GM12872 (cell line): ENCODE measurements at regions not wholly inside any gene's neighbourhood (a gene's known extent, or its start where the extent isn't known, plus 50 kb on each side); places are given as distances from the start of the nearest gene placed in this dataset.

Experiments used
- CTCF ChIP-seq: IDR thresholded peaks from 3 replicates; pipeline ENCODE4 v1.5.1; 2011; ENCODE audit warnings: low read depth, mild to moderate bottlenecking, low read length, moderate library complexity; ENCODE audit not compliant: insufficient read depth

GRCh38 chr10:128178302-128178958, 52.2 kb upstream of the MKI67 start:
- peak; percentile 75 for TF ChIP-seq CTCF

DNA sequence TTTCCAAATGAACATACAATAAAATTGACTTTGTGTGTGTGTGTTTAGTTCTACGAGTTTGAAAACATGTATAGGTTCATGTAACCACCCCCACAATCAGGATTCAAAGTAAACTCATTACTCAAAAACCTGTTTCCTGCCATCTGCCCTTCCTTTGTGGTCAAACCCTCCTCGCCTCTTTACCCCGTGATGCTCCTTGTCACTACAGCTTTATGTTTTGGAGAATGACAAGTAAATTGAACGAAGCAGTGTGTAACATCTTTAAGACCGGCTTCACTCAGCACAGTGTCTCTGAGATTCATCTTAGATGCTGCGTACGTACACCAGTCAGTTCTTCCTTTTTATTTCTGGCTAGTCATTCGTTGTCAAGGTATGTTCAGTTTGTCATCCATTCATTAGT, 54.6 kb upstream of the MKI67 start:
- TF ChIP-seq CTCF, result no peak

DNA sequence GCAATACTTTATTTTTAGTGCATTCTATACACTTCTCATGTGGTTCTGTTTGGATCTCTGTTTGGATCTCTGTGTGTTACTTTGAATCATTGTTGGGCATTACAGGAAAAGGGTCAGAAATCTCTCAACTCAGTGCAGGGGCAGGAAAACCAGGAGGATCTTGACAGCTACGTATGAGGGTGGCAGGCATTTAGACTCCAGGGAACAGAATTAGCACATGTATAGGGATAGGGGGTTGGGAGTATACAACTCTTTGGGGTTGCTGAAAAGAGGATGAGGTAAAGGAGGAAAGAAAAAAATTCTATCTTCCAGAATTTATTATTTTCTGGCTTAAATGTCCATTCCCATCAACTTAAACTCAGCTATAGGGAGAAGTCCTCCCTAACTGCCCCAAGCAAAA, 59.4 kb upstream of the MKI67 start:
- no peak for TF ChIP-seq CTCF

DNA sequence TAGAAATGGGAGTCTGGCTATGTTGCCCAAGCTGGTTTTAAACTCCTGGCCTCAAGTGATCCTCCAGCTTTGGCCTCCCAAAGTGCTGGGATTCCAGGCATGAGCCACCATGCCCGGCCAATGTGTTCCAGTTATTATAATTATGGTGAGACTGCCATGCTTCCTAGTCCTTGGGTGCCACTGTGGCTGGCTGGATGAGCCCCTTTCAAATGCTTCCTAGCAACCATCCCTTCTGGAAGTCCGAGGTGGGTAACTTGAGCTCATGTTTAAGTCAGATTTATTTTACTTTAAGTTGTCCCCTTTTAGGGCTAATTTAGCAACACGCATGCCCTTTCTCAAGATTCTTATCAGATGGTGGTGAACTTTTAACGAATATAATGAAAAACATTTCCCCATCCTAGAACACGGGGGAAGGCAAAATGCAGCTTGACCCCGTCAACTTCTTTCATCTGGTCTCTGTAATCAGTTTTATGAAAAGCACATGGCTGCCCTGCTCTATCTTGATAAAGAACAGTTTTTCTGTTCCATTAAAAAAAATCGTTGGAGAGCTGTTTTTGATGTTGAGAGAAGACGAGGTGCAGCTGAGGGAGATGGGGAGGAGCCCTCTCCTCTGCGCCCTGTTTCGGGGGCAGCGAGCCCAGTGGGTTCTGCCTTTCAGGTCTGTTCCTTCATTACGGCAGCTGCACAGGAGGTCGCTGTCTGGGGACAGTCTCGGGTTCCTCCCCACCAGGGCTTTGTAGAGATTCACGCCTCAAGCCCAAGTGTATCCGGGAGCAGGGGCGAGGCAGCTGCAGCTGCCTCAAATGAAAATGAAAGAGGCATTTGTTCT, 61.0 kb upstream of the MKI67 start:
- TF ChIP-seq CTCF, result no peak

- TF ChIP-seq CTCF, result no peak
Measured at GRCh38 chr10:128187788-128188185, 61.6 kb upstream of the MKI67 start.

- TF ChIP-seq CTCF, result no peak
Measured at GRCh38 chr10:128189176-128189575, 63.0 kb upstream of the MKI67 start.

DNA sequence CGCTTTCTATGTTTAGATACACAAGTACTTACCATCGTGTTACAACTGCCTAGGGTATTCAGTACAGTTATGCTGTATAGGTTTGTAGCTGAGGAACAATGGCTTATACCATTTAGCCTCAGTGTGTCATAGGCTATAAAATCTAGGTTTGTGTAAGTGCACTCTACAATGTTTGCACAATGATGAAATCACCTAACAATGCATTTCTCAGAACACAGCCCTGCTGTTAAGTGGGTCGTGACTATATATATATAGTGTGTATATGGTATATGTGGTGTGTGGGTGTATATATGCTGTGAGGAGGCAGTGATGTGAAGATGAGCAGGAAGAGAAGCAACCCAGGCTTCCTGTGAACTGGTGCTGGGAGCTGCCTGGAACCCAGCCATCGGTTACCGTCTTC, 65.6 kb upstream of the MKI67 start:
- TF ChIP-seq CTCF, result no peak
